Mesenchymal stem cell (in vitro differentiated cells and primary cell): ENCODE measurements at regions not wholly inside any gene's neighbourhood (a gene's known extent, or its start where the extent isn't known, plus 50 kb on each side); places are given as distances from the start of the nearest gene placed in this dataset.
"Not testable (repeated sequence)": the region's sequence is repeated elsewhere in the genome, so short reads cannot be mapped to it uniquely, and the experiment has no call there.

ENCODE experiments used
- DNase-seq: peaks from one replicate; pipeline ENCODE4 v3.0.0-alpha.2; 2013
- H2AFZ ChIP-seq: one replicate; pipeline ENCODE4 v1.6.1; 2013; ENCODE audit warnings: low read depth, mild to moderate bottlenecking, control low read depth, inconsistent platforms, low read length, moderate library complexity
- H2AK5ac ChIP-seq: 2 replicates; pipeline ENCODE4 v1.6.1; 2013; ENCODE audit warnings: low read length, moderate library complexity, mild to moderate bottlenecking, inconsistent platforms; ENCODE audit not compliant: severe bottlenecking
- H2BK120ac ChIP-seq: one replicate; pipeline ENCODE4 v1.6.1; 2013; ENCODE audit warnings: low read depth, mild to moderate bottlenecking, inconsistent platforms, low read length, moderate library complexity
- H2BK12ac ChIP-seq, 2 experiments: one replicate each; pipeline ENCODE4 v1.6.1; 2013; ENCODE audit warnings: inconsistent platforms in 2 of 2, low read length in 2 of 2, mild to moderate bottlenecking in 2 of 2, moderate library complexity in 2 of 2, control low read depth in 1 of 2
- H2BK15ac ChIP-seq: one replicate; pipeline ENCODE4 v1.6.1; 2013; ENCODE audit warnings: mild to moderate bottlenecking, low read depth, inconsistent platforms; ENCODE audit not compliant: poor library complexity, severe bottlenecking
- H2BK5ac ChIP-seq: 2 replicates; pipeline ENCODE4 v1.6.1; 2013; ENCODE audit warnings: low read depth, mild to moderate bottlenecking, low read length, control low read depth, inconsistent platforms; ENCODE audit not compliant: poor library complexity, severe bottlenecking
- H3K14ac ChIP-seq, 2 experiments: one replicate each; pipeline ENCODE4 v1.6.1; 2013; ENCODE audit warnings: inconsistent platforms in 2 of 2, low read length in 2 of 2, control low read depth in 1 of 2, mild to moderate bottlenecking in 1 of 2, moderate library complexity in 1 of 2
- H3K18ac ChIP-seq, 2 experiments: one replicate each; pipeline ENCODE4 v1.6.1; 2013; ENCODE audit warnings: inconsistent platforms in 2 of 2, low read length in 2 of 2, control low read depth in 1 of 2, low read depth in 1 of 2, mild to moderate bottlenecking in 1 of 2
- H3K23ac ChIP-seq, 2 experiments: one replicate each; pipeline ENCODE4 v1.6.1; 2013; ENCODE audit warnings: inconsistent platforms in 2 of 2, low read length in 2 of 2, mild to moderate bottlenecking in 2 of 2, moderate library complexity in 2 of 2, control low read depth in 1 of 2
- H3K27ac ChIP-seq: 2 replicates; pipeline ENCODE4 v1.5.1; 2013; ENCODE audit warnings: mild to moderate bottlenecking, moderate library complexity, low read length, control low read depth, inconsistent platforms; ENCODE audit not compliant: poor library complexity, severe bottlenecking
- H3K27me3 ChIP-seq, 2 experiments: 2 replicates each; pipeline versions ENCODE4 v1.6.1 to v1.7.0; 2013; ENCODE audit warnings: low read length in 2 of 2, mild to moderate bottlenecking in 2 of 2, moderate library complexity in 2 of 2, control low read depth in 1 of 2, inconsistent platforms in 1 of 2; ENCODE audit not compliant: control insufficient read depth in 1 of 2, insufficient read depth in 1 of 2
- H3K36me3 ChIP-seq, 2 experiments: 2 replicates each; pipeline versions ENCODE4 v1.6.1 to v1.7.0; 2013; ENCODE audit warnings: low read length in 2 of 2, control low read depth in 1 of 2, inconsistent platforms in 1 of 2, low read depth in 1 of 2, mild to moderate bottlenecking in 1 of 2; ENCODE audit not compliant: insufficient read depth in 2 of 2, control insufficient read depth in 1 of 2
- H3K4ac ChIP-seq, 2 experiments: one replicate each; pipeline ENCODE4 v1.6.1; 2013; ENCODE audit warnings: inconsistent platforms in 2 of 2, low read length in 2 of 2, mild to moderate bottlenecking in 2 of 2, moderate library complexity in 2 of 2, control low read depth in 1 of 2, low read depth in 1 of 2
- H3K4me1 ChIP-seq: 2 replicates; pipeline ENCODE4 v1.6.1; 2013; ENCODE audit warnings: low read depth, low read length, control low read depth; ENCODE audit not compliant: control insufficient read depth, insufficient read depth
- H3K4me2 ChIP-seq: 2 replicates; pipeline ENCODE4 v1.6.1; 2013; ENCODE audit warnings: low read length, mild to moderate bottlenecking, inconsistent platforms; ENCODE audit not compliant: poor library complexity, severe bottlenecking
- H3K4me3 ChIP-seq, 2 experiments: 2 replicates each; pipeline versions ENCODE4 v1.5.1 to v1.7.0; 2013; ENCODE audit warnings: low read length in 2 of 2, mild to moderate bottlenecking in 2 of 2, control low read depth in 1 of 2, low read depth in 1 of 2; ENCODE audit not compliant: insufficient read depth in 1 of 2
- H3K79me1 ChIP-seq: replicated peaks from 2 replicates; pipeline ENCODE4 v1.6.1; 2013; ENCODE audit warnings: mild to moderate bottlenecking, control low read depth, low read length, inconsistent platforms; ENCODE audit not compliant: poor library complexity, severe bottlenecking
- H3K9ac ChIP-seq: 2 replicates; pipeline ENCODE4 v1.7.0; 2013; ENCODE audit warnings: mild to moderate bottlenecking, low read length, moderate library complexity
- H3K9me3 ChIP-seq: 2 replicates; pipeline ENCODE4 v1.7.0; 2013; ENCODE audit warnings: mild to moderate bottlenecking, low read length; ENCODE audit not compliant: control insufficient read depth
- H4K8ac ChIP-seq: one replicate; pipeline ENCODE4 v1.6.1; 2013; ENCODE audit warnings: inconsistent platforms, mild to moderate bottlenecking, low read length, moderate library complexity
- H4K91ac ChIP-seq: one replicate; pipeline ENCODE4 v1.6.1; 2013; ENCODE audit warnings: mild to moderate bottlenecking, low read length, inconsistent platforms
- WGBS: methylation state at CpG from one replicate; pipeline ENCODE4 v1.1.7; 2013; ENCODE audit warnings: mixed read lengths; 5-methylcytosine and 5-hydroxymethylcytosine counted together

- H2BK120ac ChIP-seq, DNase-seq, H3K18ac ChIP-seq, H3K4me1 ChIP-seq, H3K4me3 ChIP-seq, H3K9ac ChIP-seq, H3K9me3 ChIP-seq, H3K4ac ChIP-seq, H3K27me3 ChIP-seq, H3K79me1 ChIP-seq, H3K23ac ChIP-seq, H3K4me2 ChIP-seq, H2AK5ac ChIP-seq, H2BK12ac ChIP-seq, H3K36me3 ChIP-seq, H2AFZ ChIP-seq, H2BK5ac ChIP-seq, H3K27ac ChIP-seq, H4K8ac ChIP-seq, H3K14ac ChIP-seq, H4K91ac ChIP-seq, H2BK15ac ChIP-seq: not testable (repeated sequence)
- WGBS: 0% methylated on average over 2 of the region's 2 CpGs
Measured at GRCh38 chr1:182221990-182222389, 160.5 kb upstream of the ZNF648 start.

- not testable (repeated sequence) for H2BK120ac ChIP-seq, H2AFZ ChIP-seq, H3K18ac ChIP-seq, H2AK5ac ChIP-seq, H3K9ac ChIP-seq, H3K4me3 ChIP-seq, H3K4me2 ChIP-seq, H3K9me3 ChIP-seq, H3K4ac ChIP-seq, H3K23ac ChIP-seq, H4K8ac ChIP-seq, H3K27me3 ChIP-seq, DNase-seq, H4K91ac ChIP-seq, H3K4me1 ChIP-seq, H2BK15ac ChIP-seq, H3K27ac ChIP-seq, H2BK12ac ChIP-seq, H2BK5ac ChIP-seq, H3K79me1 ChIP-seq, H3K14ac ChIP-seq, H3K36me3 ChIP-seq
- WGBS: 47% methylated on average over 1 of the region's 1 CpG
Measured at GRCh38 chr1:182221367-182221766, 159.9 kb upstream of the ZNF648 start.

- Histone ChIP-seq H3K23ac (no peak overlapping the region), H3K4me2 (no peak overlapping the region), H3K9ac (no peak overlapping the region), H3K4me3 (no peak overlapping the region), H3K79me1 (no peaks in the 10 kb centered on the region), H2AK5ac (no peak overlapping the region), H3K14ac (no peak overlapping the region), H3K4me1 (no peaks in the 10 kb centered on the region), H3K18ac (no peak overlapping the region), H2BK15ac (no peak overlapping the region), H3K36me3 (no peaks in the 10 kb centered on the region), H3K27me3 (no peaks in the 10 kb centered on the region), H3K9me3 (no peaks in the 10 kb centered on the region), H2BK120ac (no peak overlapping the region), H4K8ac (no peak overlapping the region), H3K27ac (no peak overlapping the region), H2AFZ (no peak overlapping the region), H2BK5ac (no peak overlapping the region), H3K4ac (no peak overlapping the region), H2BK12ac (no peak overlapping the region), H4K91ac (no peak overlapping the region)
- no peak for DNase-seq
- 67% methylated on average over 2 of the region's 2 CpGs for WGBS
Measured at GRCh38 chr1:182217967-182218366, 156.5 kb upstream of the ZNF648 start.

GRCh38 chr1:182217071-182217470, 155.6 kb upstream of the ZNF648 start:
- no peaks in the 10 kb centered on the region for H3K36me3 ChIP-seq
- no peak overlapping the region for H3K27ac ChIP-seq
- no peak overlapping the region for H3K4ac ChIP-seq
- H2BK120ac ChIP-seq: no peak overlapping the region
- H3K4me1 ChIP-seq: no peaks in the 10 kb centered on the region
- H3K18ac ChIP-seq: no peak overlapping the region
- 90% methylated on average over 3 of the region's 3 CpGs for WGBS
- H2BK12ac ChIP-seq: no peak overlapping the region
- H3K23ac ChIP-seq: no peak overlapping the region
- H3K79me1 ChIP-seq: no peaks in the 10 kb centered on the region
- no peak overlapping the region for H4K8ac ChIP-seq
- no peak overlapping the region for H3K4me3 ChIP-seq
- H2BK15ac ChIP-seq: no peak overlapping the region
- H3K14ac ChIP-seq: no peak overlapping the region
- no peak overlapping the region for H2AK5ac ChIP-seq
- H2AFZ ChIP-seq: no peak overlapping the region
- DNase-seq: no peak
- H3K4me2 ChIP-seq: no peak overlapping the region
- no peak overlapping the region for H2BK5ac ChIP-seq
- no peaks in the 10 kb centered on the region for H3K27me3 ChIP-seq
- no peak overlapping the region for H4K91ac ChIP-seq
- no peak overlapping the region for H3K9ac ChIP-seq
- H3K9me3 ChIP-seq: no peaks in the 10 kb centered on the region
